Cerebellar cortex (tissue), 1 donor: ENCODE measurements at regions not wholly inside any gene's neighbourhood (a gene's known extent, or its start where the extent isn't known, plus 50 kb on each side); places are given as distances from the start of the nearest gene placed in this dataset.

Experiments
- DNase-seq: peaks from one replicate; pipeline ENCODE4 v3.0.0-alpha.2; 2015; ENCODE audit warnings: low spot score

DNA sequence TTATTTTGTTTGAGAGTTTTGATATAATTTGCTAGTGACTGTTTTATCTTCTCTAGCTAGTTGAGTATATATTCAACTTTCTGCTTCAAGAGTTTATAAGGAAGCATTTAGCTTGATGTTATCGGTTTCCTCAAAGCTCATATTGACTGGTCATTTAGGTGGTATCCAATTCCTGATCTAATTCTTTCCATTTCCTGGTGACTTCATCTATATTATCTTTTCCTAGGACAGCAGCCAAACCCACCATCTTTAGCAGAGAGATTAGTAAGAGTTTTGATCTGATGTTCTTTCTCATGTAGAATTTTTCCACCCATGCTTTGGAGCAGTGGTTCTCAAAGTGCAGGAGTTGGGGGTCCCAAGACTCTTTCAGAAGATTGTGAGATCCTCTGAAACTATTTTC lies 148.6 kb upstream of the STT3B start:
- no peak for DNase-seq

DNA sequence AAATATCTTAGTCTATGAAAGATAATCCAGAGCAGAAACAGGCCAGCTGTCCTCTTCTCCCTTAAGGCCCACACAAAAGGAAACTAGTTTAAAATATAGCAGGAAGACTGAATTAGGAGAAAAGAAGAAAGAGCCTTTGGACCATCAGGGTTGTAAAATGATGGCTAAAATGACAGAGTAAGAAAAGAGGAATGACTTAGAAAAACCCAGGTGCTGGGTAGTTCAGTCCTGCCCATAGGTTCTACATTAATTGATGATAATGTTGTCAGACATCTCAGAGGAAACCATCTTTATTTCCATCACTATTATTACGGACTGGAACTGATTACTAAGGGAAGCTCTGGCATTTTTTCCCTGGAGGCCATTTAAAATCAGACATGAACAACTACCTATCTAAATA lies 142.8 kb upstream of the STT3B start:
- DNase-seq, result no peak

DNA sequence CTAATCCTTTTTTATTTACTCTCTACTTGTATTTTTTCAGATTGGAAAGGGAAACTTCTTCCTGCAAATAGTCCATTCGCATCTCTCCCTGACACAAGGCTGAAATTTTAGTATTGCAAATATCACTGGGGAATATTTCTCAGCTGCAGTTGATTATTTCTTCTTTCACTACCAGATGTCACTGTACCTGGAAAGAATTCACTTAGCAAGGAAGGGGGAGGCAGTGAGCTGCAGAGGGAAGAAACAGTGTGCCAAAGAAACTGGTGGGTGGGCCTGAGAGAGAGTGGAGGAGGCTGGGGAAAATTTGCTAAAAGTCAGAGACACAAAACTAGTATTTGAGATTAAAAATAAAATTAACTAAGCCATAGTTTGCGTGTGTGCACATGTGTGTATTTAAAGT lies 142.3 kb upstream of the STT3B start:
- no peak for DNase-seq

DNA sequence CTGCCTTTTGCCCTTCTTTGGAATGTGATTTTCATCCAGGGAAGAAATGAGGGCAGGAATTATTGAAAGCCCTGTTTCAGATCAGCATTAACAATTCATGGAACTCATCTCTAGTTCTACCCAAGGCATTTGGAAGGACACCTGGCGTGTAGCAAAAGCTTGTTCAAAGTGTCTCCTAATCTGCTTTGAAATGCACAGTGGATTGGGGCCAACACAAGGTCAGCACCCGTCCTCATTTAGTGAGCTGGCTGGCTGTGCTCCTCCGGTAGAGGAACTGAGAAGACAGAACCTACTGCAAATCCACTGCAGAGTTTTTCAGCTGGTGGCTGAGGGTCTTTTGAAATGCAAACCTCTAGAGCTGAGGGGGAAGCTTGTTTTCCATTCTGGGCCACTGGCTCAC lies 141.6 kb upstream of the STT3B start:
- DNase-seq, result no peak

DNA sequence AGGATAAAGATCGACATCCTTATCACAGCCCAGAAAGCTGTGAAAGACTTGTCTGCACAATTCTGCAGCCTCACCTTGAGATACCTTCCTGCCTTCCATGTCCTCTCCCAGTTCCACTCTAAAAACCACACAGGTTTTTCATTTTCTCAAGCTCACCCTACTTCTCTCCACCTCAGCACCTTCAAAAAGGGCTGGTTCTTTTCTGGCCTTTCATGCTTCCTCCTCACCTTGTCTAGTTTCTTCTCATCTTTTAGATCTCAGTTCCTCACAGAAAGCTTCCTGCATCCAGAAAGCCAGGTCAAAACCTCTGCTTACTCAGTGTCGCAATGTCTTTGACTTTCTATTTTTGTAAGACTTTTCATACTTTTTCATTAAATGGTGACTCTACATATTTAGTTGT lies 140.2 kb upstream of the STT3B start:
- DNase-seq, result no peak

DNA sequence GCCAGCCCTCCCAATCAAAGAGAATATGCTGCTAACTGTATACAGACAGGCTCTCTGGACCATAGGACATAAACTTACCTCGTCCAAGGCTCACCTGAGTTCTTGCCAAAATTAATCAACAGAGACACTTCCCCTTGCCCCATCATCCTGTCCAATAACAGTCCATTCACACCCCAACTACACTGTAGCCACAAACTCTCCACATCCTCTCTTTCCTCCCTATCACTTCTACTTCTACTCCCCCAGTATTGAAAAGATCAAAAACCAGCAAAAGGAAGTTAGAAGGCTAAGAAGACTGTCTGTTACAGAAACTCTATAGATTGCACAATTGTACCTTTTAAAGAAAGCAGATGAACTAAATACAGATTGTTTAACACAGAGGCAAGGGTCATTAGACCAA lies 133.5 kb upstream of the STT3B start:
- no peak for DNase-seq

DNA sequence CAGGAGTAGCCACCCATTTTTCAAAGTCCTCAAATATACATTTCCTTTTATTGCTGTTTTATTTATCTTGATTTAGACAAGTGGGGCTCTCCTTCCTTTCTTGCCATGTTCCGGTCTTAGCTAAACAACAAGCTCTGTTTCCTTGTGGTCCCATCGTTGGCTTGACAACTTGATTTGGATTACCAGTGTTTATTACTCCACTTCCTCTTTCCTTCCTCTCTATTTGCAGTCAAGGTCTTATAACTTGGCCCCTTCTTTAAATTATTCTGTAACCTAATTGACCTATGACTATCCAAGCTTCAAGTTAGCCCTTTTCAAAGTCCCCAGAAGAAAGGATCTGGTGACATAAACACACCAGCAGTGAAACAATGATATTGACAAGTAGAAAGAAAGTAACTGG lies 130.6 kb upstream of the STT3B start:
- no peak for DNase-seq

DNA sequence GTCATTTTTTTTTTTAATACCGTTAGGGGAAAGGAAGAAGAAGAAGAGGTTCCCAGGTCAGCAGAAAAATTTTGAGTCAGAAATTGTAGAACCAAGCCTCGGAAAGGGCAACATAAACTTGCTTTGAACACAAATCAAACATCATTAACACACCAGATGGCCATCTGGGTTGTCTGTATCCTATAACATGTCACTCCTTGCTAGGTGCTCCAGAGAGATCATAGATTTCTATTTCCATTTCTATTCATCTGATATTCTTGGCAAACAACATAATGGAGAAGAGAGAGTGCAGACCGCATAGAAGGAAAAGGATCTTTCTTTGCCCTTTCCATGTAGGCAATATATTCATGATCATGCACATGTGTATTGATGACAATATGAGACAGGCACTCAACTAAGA lies 129.5 kb upstream of the STT3B start:
- no peak for DNase-seq

DNA sequence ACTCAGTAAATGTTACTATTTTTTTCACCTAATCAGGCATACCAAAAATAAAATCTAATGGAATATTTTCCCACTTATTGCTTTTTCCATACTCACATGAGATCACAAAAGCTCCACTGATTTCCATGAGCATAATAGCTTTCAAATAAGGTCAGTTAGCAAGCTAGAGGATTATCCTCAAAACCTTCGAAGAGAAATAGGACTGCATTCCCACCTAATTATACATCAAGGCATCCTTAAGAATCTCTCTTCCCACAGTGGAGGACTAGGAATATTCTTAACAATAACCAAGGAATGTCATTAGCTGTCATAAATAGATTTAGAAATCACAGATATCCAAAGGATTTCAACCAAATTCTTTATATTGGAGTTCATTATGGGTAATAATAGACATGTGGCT lies 127.9 kb upstream of the STT3B start:
- no peak for DNase-seq

DNA sequence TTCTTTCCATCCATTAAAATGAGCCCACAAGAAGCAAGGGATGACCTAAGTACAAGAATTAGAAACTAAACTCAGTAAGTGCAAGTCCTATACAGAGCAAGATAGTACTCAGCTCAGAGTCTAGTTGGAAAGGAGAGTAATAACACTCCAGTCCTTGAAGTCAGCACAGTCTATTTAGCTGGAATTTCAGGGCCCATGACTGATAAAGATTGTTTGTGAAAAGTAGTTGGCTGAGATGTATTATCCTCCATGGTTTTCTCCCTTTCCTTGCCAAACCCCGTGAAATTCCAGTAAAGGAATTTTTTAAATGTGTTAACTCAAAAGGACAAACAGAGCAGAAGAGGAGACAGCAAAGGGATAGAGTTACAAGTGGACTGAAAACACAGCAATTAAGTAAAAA lies 127.2 kb upstream of the STT3B start:
- DNase-seq, result no peak

DNA sequence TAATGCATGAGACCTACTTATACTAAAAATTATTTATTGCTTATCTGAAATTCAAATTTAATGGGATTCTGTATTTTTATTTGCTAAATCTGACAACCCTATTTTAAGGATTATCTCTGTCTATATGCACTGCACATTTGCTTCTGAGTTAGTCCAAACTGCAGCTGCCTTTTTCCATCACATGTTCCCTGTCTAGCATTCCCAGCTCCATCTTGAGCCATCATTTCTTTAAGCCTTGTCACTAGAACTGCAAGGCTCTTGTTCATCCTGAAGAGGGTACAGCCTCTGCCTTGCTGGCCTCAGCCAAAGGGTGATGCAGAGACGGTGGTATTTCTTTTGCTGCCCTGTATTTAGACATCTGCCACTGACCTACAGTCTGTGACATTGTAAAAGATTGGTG lies 125.8 kb upstream of the STT3B start:
- no peak for DNase-seq

DNA sequence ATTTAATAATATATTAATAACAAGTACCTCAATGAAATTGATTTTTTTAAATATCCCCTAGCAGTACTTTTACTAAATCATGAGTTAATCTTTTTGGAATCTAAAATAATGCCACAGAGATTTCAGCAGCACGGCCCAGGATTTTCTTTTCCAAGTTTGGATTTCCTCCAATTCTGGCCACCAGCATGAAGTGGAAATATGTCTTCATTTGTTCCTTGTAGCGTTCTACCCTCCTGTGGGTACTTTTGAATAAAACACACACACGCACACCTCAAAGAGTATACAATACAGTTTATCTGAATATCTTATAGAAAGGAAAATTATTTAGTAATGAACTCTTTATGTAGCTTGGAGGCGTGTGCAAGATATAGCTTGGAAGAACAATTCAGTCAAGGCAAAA lies 125.1 kb upstream of the STT3B start:
- no peak for DNase-seq

DNA sequence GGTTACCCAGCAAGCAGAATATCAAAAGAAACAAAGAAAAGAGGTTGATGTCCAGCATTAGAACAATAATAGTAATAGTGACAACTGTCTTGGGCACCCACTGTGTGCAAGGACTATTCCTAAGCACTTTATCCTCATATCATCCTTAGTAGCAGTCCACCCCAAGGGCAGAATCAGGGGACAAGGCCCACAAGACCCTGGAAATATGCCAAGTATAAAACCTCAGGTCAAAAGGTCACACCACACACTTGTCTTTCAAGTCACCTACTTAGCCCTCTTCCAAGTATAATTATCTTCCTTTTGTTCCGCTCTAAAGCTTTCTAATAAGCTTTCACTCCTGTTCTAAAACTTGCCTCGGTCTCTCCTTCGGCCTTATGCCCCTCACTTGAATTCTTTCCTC lies 124.0 kb upstream of the STT3B start:
- no peak for DNase-seq

DNA sequence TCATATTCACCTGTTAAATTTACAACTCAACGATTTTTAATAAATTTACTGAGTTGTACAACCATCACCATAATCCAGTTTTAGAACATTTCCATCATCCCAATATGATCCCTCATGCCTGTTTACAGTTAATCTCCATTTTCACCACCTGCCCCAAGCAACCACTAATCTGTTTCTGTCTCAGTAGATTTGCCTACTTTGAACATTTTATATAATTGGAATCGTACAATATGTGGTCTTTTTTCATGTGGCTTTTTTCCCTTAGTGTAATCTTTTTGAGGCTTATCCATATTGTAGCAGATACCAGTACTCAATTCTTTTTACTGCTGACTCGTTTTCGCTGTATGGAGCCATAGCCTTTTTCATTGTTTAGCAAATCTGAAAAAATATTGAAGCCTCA lies 123.3 kb upstream of the STT3B start:
- DNase-seq, result no peak

DNA sequence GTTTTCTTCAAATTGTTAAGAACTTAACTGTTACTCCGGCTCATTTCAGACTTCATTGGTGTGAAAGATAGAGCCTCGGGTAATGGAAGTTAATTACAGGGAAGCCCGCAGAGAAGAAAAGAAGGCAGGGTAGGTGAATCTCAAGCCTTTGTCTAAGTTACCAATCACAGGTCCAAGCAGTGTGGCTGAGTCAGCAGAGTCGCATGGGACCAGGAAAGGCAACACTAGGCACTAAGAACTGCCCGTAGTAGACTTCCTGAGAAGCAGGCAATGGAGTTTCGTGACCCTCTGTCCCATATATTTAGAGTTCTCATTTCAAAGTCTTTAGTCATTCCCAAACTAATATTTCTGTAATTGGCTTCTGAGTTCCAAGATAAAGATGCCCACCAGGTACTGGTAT lies 122.9 kb upstream of the STT3B start:
- DNase-seq, result no peak

DNA sequence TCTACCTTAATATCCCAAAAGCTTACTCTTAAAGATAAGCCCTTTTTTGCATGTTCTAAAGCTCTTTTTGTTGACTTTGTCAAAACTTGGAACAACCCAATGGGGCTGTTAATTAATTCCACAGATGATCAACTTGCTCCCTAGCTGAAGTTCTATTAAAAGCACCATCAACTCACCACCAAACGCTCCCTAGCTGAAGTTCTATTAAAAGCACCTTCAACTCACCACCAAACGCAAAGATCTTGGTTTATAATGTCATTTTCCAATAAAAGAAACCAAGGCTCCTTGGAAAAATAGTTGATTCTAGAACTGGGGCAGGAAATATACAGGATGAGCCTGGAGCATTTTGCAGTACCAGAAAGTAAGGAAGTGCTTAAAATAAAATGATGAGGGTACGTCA lies 122.3 kb upstream of the STT3B start:
- DNase-seq, result no peak

DNA sequence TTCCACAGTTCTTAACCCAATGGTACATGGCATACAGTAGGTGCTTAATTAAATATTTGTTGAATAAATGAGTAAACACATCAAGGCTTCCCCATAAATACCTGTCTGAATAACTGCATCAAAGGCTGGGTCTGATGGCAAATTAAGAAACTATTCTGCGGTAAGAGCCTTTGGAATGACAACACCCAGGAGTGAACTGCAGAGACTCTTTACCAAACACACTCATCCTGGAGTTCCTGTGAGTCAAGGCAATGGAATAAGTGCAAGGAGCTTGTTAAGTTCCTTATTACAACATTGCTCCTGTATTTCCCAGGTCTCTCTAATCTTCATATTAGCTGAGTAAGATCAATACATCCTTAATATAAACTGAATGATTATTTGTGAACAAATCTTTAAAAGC lies 119.9 kb upstream of the STT3B start:
- DNase-seq, result no peak

DNA sequence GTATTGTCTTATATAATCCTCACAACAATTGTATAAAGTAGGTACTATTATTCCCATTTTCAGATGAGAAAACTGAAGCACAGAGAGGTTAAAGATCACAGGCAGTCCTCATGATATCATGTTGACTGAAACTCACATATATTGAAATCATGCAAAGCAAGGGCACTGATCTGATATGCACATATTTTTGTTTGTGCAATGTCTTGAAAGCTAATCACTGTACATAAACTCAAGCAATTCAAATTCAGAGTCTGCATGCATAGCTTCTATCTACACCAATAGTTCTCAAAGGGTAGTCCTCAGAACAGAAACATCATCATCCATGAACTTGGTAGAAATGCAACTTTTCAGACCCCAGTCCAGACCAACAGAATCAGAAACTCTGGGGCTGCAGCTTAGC lies 119.2 kb upstream of the STT3B start:
- DNase-seq, result no peak

DNA sequence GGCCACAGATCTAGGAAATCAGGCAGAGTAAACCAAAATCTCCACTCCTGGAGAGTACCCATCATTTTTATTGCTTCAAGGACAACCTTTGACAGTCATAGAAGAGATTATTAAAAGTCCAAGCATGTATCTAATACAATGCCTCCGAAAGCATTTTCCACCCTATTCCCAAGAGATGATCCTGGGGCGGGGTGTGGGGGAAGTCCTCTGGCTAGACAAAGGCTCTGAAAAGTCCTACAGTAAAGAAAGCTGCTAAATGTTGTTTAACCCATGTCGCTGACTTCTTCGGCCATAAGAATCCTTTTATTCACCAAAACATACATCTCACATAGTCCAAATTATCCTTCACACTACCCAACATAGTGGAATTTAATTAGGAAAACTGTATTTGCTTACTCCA lies 115.7 kb upstream of the STT3B start:
- no peak for DNase-seq

DNA sequence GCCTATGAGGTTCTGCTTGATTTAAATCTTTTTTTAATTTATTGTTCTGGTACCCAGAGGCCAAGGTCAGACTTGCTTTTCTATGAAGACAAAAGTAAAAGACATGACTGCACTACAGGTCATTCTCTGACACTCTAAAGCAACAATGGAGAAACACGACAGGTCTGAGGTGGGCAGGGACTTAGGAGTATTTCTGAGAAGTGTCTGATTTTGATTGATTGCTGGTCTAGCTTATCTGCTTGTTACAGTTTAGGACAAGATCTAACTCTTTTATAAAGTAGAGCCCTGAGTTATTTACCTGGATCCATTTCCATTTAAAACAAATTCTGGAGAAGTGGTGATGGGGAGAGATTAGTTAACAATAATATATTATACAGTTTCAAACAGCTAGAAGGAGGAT lies 115.2 kb upstream of the STT3B start:
- DNase-seq, result no peak

DNA sequence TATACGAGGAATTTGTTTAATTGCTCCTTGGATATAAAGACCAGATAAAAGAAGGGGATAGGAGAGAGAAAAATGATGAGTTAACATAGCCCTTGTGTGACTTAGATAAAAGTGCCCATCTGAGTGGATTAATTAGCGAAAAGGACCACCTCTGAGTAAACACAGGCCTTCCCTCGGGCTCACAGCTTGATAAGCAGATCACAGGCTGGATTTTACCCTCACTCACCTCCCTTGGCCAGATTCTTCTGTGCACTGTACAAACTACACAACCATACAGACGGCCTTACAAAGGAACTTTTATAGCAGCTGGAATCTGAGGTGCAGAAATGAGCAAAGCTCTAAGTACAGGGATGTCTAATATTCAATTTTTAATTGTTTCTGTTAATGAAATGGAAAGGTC lies 112.4 kb upstream of the STT3B start:
- no peak for DNase-seq

DNA sequence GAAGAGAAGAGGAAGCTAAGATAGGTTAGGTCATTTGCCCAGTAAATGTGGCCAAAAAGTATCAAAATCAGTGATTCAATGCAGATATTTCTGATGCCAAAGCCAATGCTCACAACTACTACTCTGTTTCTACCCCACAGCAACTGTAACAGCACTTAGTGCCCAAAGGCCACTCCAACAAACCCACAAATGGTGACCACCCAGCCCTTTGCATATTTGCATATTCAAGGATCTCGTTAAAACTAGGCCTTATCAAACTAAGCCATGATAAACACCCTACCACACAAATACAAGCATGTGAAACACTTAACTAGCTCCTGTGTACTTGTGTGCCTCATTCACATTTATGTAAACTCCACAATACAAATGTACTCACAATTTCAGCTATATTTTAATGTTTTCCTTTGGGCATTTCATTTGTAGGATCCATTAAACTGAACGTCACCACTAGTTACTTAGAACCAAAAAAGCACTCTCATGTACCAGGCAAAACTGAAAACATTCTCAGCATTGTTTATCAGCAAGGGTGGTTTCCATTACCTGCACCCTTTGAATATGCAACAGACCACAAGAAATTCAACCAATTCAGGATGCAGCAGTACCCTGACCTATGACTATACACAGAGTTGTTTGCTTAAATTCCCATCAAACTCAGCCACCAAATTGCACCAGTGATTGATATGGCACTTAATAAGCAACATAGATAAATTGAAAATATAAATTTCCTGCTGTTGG lies 111.2 kb upstream of the STT3B start:
- DNase-seq, result no peak

DNA sequence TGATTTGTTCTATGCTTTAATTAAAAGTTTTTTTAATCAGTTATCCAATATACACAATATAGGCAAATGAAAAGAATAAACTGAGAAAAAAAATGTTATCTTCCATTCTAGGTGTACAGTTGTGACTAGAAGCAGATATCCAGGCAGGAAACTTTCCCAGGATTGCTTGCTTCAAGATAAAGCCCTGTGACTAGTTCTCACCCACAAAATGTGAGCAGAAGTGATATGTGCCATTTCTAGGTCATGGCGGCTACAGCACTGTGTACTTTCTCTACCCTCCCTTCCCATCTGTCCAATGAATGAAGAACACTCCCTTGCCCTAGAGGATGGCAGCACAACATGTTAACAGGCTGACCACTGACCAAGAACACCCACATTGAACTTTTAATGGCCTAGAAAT lies 110.5 kb upstream of the STT3B start:
- no peak for DNase-seq

DNA sequence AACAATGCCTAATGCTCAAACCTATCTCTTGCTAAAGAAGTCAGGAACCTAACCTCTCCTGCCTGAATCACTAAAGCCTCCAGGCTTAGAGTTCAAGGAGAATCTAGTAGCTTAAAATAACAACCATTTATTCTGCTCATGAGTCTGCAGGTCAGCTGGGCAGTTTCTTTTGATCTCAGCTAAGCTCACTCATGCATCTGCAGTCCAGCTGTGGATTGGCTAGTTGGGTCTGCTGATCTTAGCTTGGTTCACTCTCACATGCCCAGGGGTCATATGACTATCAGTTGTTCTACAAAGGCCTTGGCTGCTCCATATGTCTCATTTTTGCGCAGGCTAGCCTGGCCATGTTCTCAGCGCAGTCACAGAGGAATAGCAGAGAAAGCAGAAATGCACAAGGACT lies 109.2 kb upstream of the STT3B start:
- DNase-seq, result no peak

DNA sequence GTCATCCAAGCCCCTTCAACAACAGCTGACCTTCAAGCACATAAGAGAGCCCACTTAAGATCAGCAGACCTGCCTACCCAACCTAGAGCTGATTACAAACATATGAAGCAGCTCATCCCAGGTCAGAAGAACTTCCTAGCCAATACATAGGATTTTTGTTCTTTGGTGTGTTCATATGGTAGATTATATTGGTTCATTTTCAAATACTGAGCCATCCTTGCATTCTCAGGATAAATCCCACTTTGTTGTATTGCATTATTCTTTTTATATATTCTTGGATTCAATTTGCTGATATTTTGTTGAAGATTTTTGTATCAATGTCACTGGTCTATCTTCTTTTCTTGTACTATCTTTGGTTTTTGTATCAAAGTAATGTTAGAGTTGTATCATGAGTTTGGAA lies 107.3 kb upstream of the STT3B start:
- DNase-seq, result no peak
